ENCODE measurements at regions not wholly inside any gene's neighbourhood (a gene's known extent, or its start where the extent isn't known, plus 50 kb on each side); places are given as distances from the start of the nearest gene placed in this dataset.
"Not testable (repeated sequence)": the region's sequence is repeated elsewhere in the genome, so short reads cannot be mapped to it uniquely, and the experiment has no call there.

- no peak for DNase-seq (ENCODE audit: low read depth, low spot score)
- Mint-ChIP-seq H3K27me3 (ENCODE audit: low read depth) (no peaks in the 10 kb centered on the region), H3K4me3 (no peak overlapping the region), H3K36me3 (ENCODE audit: low read depth) (no peaks in the 10 kb centered on the region), H3K27ac (ENCODE audit: unreplicated experiment) (no peak overlapping the region), H3K9me3 (no peaks in the 10 kb centered on the region), H3K4me1 (no peaks in the 10 kb centered on the region)
- no peak for TF ChIP-seq CTCF (conservative IDR thresholded peaks at IDR 0.05)
Measured at GRCh38 chr14:48709277-48709785, 876.8 kb downstream of the RPS29 start.

- H3K4me1 Mint-ChIP-seq, result no peaks in the 10 kb centered on the region
- no peaks in the 10 kb centered on the region for H3K36me3 Mint-ChIP-seq (ENCODE audit: low read depth)
- no peak overlapping the region for H3K4me3 Mint-ChIP-seq
- no peak overlapping the region for H3K27ac Mint-ChIP-seq (ENCODE audit: unreplicated experiment)
- TF ChIP-seq CTCF (conservative IDR thresholded peaks at IDR 0.05), result no peak
- no peaks in the 10 kb centered on the region for H3K27me3 Mint-ChIP-seq (ENCODE audit: low read depth)
- H3K9me3 Mint-ChIP-seq, result no peaks in the 10 kb centered on the region
- DNase-seq (ENCODE audit: low read depth, low spot score), result no peak
Measured at GRCh38 chr14:48704639-48705038, 881.5 kb downstream of the RPS29 start.

GRCh38 chr14:48703728-48704467, 882.3 kb downstream of the RPS29 start:
- TF ChIP-seq CTCF (conservative IDR thresholded peaks at IDR 0.05), result no peak
- H3K27ac Mint-ChIP-seq (ENCODE audit: unreplicated experiment), result no peak overlapping the region

GRCh38 chr14:48697362-48697761, 888.8 kb downstream of the RPS29 start:
- DNase-seq (ENCODE audit: low read depth, low spot score); H3K36me3 Mint-ChIP-seq (ENCODE audit: low read depth); H3K27me3 Mint-ChIP-seq (ENCODE audit: low read depth); H3K4me1 Mint-ChIP-seq; H3K27ac Mint-ChIP-seq (ENCODE audit: unreplicated experiment); H3K9me3 Mint-ChIP-seq; H3K4me3 Mint-ChIP-seq: not testable (repeated sequence)

More at GRCh38 chr14:48703728-48704467, 882.3 kb downstream of the RPS29 start:
- no peaks in the 10 kb centered on the region for H3K36me3 Mint-ChIP-seq (ENCODE audit: low read depth)
- H3K27me3 Mint-ChIP-seq (ENCODE audit: low read depth), result no peaks in the 10 kb centered on the region
- no peaks in the 10 kb centered on the region for H3K4me1 Mint-ChIP-seq
- DNase-seq (ENCODE audit: low read depth, low spot score), result no peak
- H3K9me3 Mint-ChIP-seq, result no peaks in the 10 kb centered on the region
- H3K4me3 Mint-ChIP-seq, result no peak overlapping the region

GRCh38 chr14:48693793-48694192, 892.4 kb downstream of the RPS29 start:
- Mint-ChIP-seq H3K27ac (ENCODE audit: unreplicated experiment) (no peak overlapping the region), H3K4me3 (no peak overlapping the region), H3K27me3 (ENCODE audit: low read depth) (no peaks in the 10 kb centered on the region), H3K9me3 (peaks cover 6% of the 10 kb centered on the region), H3K36me3 (ENCODE audit: low read depth) (no peaks in the 10 kb centered on the region), H3K4me1 (no peaks in the 10 kb centered on the region)
- DNase-seq (ENCODE audit: low read depth, low spot score), result no peak
- no peak for TF ChIP-seq CTCF (conservative IDR thresholded peaks at IDR 0.05)

- TF ChIP-seq CTCF (conservative IDR thresholded peaks at IDR 0.05), result peak; percentile 48
- Mint-ChIP-seq H3K9me3 (no peaks in the 10 kb centered on the region), H3K36me3 (ENCODE audit: low read depth) (no peaks in the 10 kb centered on the region), H3K27me3 (ENCODE audit: low read depth) (no peaks in the 10 kb centered on the region), H3K4me1 (no peaks in the 10 kb centered on the region), H3K27ac (ENCODE audit: unreplicated experiment) (no peak overlapping the region), H3K4me3 (no peak overlapping the region)
- DNase-seq (ENCODE audit: low read depth, low spot score), result no peak
Measured at GRCh38 chr14:48690349-48690748, 895.8 kb downstream of the RPS29 start.
